BJ (cell line): ENCODE measurements at regions not wholly inside any gene's neighbourhood (a gene's known extent, or its start where the extent isn't known, plus 50 kb on each side); places are given as distances from the start of the nearest gene placed in this dataset.

Experiments used
- CTCF ChIA-PET: fragments of 350-600 bp; formaldehyde crosslinking; extraction: SDS; loops from one replicate; lab custom pipeline; 2021; ENCODE audit warnings: antibody characterized with exemption, inconsistent platforms; lab: Yijun Ruan, JAX
- POLR2A ChIA-PET: fragments of 300-600 bp; sonication (Branson Sonifier 250); formaldehyde crosslinking; extraction: SDS; loops from one replicate; lab custom pipeline; 2021; ENCODE audit warnings: antibody characterized with exemption; lab: Charles Lee
- DNase-seq: peaks from one replicate; pipeline ENCODE4 v3.0.0-alpha.2; 2011; ENCODE audit warnings: low read depth
- H3K27me3 ChIP-seq: 2 replicates; pipeline ENCODE4 v1.6.0; 2011; ENCODE audit warnings: low read length; ENCODE audit not compliant: control insufficient read depth, insufficient read depth
- H3K36me3 ChIP-seq: 2 replicates; pipeline ENCODE4 v1.5.1; 2011; ENCODE audit warnings: low read length; ENCODE audit not compliant: control insufficient read depth, insufficient read depth
- H3K4me3 ChIP-seq: 2 replicates; pipeline ENCODE4 v1.5.1; 2011; ENCODE audit warnings: low read depth, mild to moderate bottlenecking, control low read depth, low read length
- CTCF ChIP-seq: IDR thresholded peaks from 2 replicates; pipeline ENCODE4 v1.5.1; 2011; ENCODE audit warnings: low read depth, mild to moderate bottlenecking, control low read depth, inconsistent platforms, low read length, moderate library complexity; ENCODE audit not compliant: insufficient read depth

GRCh38 chr20:11677428-11677827 is 240.3 kb upstream of the BTBD3 start:
- DNase-seq = no peak
- H3K27me3 ChIP-seq = no peaks in the 10 kb centered on the region; the same call in 1 of the 2 replicates
- ChIA-PET POLR2A (no interaction called here), CTCF (interaction anchor here (0.7 to 1.6 kb wide), 7 partner anchors 15 to 530 kb away, joined by 3 read pairs; no protein-coding TSS in a partner anchor)
- H3K4me3 ChIP-seq = no peak overlapping the region
- TF ChIP-seq CTCF = no peak
- no peaks in the 10 kb centered on the region for H3K36me3 ChIP-seq

- no peaks in the 10 kb centered on the region; the same call in 1 of the 2 replicates for H3K27me3 ChIP-seq
- no peaks in the 10 kb centered on the region for H3K36me3 ChIP-seq
- POLR2A ChIA-PET = no interaction called here
- CTCF ChIA-PET = interaction anchor here (1.1 to 1.5 kb wide), 3 partner anchors 15 to 530 kb away, joined by 3 to 4 read pairs (median 3); no protein-coding TSS in a partner anchor
- H3K4me3 ChIP-seq = no peak overlapping the region
- DNase-seq = no peak
- no peak for TF ChIP-seq CTCF
Measured at GRCh38 chr20:11677836-11678235, 239.9 kb upstream of the BTBD3 start.

- no peak for TF ChIP-seq CTCF
- no peaks in the 10 kb centered on the region for H3K36me3 ChIP-seq
- CTCF ChIA-PET = interaction anchor here (1.2 kb wide), 1 partner anchor 17 kb away, joined by 3 read pairs; no protein-coding TSS in a partner anchor
- no peak for DNase-seq
- POLR2A ChIA-PET = no interaction called here
- H3K27me3 ChIP-seq = peaks cover 1% of the 10 kb centered on the region
- H3K4me3 ChIP-seq = no peak overlapping the region
Measured at GRCh38 chr20:11682285-11682684, 235.4 kb upstream of the BTBD3 start.

- H3K27me3 ChIP-seq = peaks cover 1% of the 10 kb centered on the region
- POLR2A ChIA-PET = no interaction called here
Measured at GRCh38 chr20:11686195-11686594, 231.5 kb upstream of the BTBD3 start.

GRCh38 chr20:11686820-11687543 is 230.7 kb upstream of the BTBD3 start:
- CTCF ChIA-PET = no interaction called here
- no peak for DNase-seq
- peak overlapping the region; percentile 29 for H3K4me3 ChIP-seq
- peaks cover 1% of the 10 kb centered on the region for H3K27me3 ChIP-seq
- POLR2A ChIA-PET = no interaction called here
- no peak for TF ChIP-seq CTCF
- no peaks in the 10 kb centered on the region for H3K36me3 ChIP-seq

More at GRCh38 chr20:11686195-11686594, 231.5 kb upstream of the BTBD3 start:
- DNase-seq = no peak
- CTCF ChIA-PET = no interaction called here
- no peaks in the 10 kb centered on the region for H3K36me3 ChIP-seq
- TF ChIP-seq CTCF = no peak
- H3K4me3 ChIP-seq = no peak overlapping the region
